GM18526 (cell line): ENCODE measurements at regions not wholly inside any gene's neighbourhood (a gene's known extent, or its start where the extent isn't known, plus 50 kb on each side); places are given as distances from the start of the nearest gene placed in this dataset.

Experiments
- POLR2A ChIP-seq: IDR thresholded peaks from 3 replicates; pipeline ENCODE4 v1.6.1; 2011; ENCODE audit not compliant: insufficient read length; ENCODE audit errors: extremely low read depth

DNA sequence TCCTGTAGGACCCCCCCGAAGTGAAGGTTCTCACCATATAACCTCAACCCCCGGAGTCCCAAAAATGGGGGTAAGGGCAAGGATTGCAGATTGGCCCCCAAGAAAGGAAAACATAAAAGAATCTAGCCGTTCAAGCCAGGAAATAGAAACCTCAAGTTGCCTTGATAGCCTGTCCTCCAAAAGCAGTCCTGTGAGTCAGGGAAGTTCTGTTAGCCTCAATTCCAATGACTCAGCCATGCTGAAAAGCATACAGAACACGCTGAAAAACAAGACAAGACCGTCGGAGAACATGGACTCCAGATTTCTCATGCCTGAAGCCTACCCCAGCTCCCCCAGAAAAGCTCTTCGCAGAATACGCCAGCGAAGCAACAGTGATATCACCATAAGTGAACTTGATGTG, 344.2 kb upstream of the RGS6 start:
- TF ChIP-seq POLR2A: no peak

- no peak for TF ChIP-seq POLR2A
Observed at GRCh38 chr14:71588576-71589215, 343.5 kb upstream of the RGS6 start.

- no peak for TF ChIP-seq POLR2A
Observed at GRCh38 chr14:71589609-71590008, 342.6 kb upstream of the RGS6 start.

- no peak for TF ChIP-seq POLR2A
Observed at GRCh38 chr14:71590131-71590530, 342.1 kb upstream of the RGS6 start.

- no peak for TF ChIP-seq POLR2A
Observed at GRCh38 chr14:71591231-71591630, 341.0 kb upstream of the RGS6 start.

DNA sequence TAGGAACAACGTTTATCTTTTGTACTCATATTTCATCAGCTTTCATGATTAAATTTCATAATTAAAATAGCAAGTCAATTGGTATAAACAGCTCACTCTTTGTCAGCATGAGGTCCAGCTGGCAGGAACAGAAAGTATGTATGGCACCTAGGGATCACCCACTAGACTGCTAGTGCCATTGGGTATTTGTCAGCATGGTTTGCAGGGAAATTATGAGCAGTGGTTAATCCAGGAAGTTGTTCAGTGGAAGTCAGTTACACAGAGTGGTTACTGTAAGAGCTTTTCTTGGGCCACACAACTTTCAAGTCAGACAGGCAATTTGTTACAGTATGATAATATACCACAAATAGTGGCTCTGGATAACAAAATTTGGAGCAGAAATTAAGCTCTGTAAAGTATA, 340.3 kb upstream of the RGS6 start:
- no peak for TF ChIP-seq POLR2A

- TF ChIP-seq POLR2A: no peak
Observed at GRCh38 chr14:71592361-71592760, 339.9 kb upstream of the RGS6 start.

- no peak for TF ChIP-seq POLR2A
Observed at GRCh38 chr14:71593966-71594365, 338.3 kb upstream of the RGS6 start.

- no peak for TF ChIP-seq POLR2A
Observed at GRCh38 chr14:71594821-71595220, 337.4 kb upstream of the RGS6 start.

- no peak for TF ChIP-seq POLR2A
Observed at GRCh38 chr14:71595441-71595840, 336.8 kb upstream of the RGS6 start.

DNA sequence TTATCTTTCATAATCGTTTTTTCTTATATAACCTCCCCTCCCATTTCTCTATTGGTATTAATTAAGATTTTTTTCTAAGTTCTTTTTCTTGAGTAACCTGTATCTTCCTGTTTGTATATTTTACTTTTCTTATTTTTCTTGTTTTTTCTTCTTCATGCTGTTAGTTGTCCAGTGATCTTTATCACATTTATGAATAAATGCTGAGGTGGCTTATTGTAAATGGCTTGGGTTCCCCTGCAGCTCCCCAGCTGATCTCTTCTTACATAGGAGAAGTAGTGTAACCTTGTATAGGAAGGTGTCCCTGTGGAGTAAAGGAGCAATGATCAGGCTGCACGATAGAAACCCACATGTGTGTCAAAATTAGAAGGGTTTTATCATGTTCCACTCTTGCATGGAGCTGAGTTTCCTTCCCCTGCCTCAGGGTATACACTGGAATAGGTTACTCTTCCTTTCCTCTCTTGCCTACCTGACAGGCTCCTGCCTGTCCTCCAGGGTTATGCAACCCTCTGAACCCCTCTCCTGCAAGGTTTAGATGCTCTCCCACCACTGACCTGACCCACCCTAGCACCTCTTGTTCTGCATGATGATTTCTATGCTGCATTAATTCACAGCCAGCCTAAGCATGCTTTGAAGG, 334.8 kb upstream of the RGS6 start:
- TF ChIP-seq POLR2A: no peak

DNA sequence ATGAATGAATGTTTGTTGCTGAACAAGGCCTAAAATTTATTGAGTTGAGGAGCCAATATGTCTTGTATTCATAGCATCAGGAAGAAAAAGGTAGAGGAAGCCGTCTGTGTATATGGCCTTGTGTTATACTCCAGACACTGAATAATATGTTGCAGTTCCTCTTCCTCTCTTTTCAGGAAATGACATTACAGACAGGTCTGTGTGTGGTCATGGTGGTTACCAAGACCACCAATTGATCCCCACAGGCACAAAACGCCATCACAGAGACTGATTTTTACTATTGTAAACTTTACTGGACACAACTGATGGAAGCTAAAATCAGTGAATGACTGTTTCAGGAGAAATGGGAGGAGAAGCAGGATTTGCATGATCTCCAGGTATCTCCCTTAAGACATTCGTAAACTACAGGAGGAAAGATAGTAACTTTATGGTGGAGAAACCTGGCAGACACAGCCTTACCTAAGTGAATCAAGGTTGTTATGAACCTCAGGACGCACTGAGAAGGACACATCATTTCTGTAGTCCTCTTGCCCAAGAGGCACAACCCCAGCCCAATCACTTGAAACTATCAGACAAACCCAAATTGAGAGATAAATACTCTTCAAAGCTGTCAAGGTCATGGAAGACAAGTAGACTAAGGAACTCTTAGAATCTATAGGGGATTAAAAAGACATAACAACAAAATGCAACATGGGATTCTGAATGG, 334.1 kb upstream of the RGS6 start:
- TF ChIP-seq POLR2A: no peak

DNA sequence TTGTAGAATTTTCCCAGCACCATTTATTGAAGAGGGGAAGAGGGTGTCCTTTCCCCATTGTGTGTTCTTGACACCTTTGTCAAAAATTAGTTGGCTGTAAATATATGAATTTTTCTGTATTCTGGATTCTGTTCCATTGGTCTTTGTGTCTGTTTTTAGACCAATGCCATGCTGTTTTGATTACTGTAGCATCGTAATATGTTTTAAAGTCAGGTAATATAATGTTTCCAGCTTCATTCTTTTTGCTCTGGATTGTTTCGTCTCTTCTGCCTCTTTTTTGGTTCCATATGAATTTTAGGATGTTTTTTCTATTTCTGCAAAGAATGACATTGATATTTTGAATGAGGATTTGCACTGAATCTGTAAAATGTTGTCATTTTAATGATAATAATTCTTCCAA, 331.9 kb upstream of the RGS6 start:
- TF ChIP-seq POLR2A: no peak

DNA sequence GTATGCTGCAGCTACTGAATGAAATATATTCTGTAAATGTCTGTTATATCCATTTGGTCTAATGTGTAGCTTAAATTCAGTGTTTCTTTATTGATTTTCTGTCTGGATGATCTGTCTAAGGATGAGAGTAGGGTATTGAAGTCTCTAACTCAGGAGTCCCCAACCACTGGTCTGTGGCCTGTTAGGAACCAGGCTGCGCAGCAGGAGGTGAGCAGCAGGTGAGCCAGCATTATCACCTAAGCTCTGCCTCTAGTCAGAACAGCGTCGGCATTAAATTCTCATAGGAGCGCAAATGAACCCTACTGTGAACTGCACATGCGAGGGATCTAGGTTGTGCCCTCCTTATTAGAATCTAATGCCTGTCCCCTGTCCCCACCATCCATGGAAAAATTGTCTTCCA, 329.7 kb upstream of the RGS6 start:
- no peak for TF ChIP-seq POLR2A

DNA sequence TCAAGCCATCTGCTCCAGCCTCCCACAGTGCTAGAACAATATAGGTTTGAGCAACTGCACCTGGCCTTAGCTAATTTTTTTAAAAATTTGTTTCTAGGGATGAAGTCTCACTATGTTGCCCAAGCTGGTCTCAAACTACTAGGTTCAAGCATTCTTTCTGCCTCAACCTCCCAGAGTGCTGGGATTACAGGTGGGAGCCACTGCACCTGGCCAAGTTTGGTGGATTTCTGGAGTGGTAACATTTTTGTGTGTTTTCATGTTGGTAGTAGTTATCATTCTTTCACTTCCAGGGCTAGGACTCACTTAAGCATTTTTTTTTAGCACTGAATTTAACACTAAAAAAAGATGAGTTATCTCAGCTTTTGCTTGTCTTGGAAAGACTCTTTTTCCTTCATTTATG, 328.0 kb upstream of the RGS6 start:
- no peak for TF ChIP-seq POLR2A

GRCh38 chr14:71606064-71606463, 326.2 kb upstream of the RGS6 start:
- TF ChIP-seq POLR2A: no peak

DNA sequence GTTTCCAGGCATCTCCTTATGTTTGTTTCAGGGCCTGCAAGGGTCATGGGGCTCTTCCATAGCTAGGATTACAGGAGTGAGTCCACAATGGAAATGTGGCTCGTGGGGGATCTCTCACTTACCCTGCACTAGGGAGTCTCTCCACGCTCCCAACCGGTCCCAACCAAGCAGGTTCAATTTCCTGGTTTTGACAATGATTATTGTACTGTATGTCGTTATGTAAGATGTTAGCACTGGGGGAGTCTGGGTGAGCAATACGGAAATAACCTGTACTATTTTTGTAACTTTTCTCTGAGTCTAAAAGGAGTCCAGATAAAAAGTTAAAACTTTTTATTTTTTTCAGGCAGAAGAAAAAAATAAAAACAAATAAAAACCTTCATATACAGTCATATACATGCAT, 325.7 kb upstream of the RGS6 start:
- no peak for TF ChIP-seq POLR2A

DNA sequence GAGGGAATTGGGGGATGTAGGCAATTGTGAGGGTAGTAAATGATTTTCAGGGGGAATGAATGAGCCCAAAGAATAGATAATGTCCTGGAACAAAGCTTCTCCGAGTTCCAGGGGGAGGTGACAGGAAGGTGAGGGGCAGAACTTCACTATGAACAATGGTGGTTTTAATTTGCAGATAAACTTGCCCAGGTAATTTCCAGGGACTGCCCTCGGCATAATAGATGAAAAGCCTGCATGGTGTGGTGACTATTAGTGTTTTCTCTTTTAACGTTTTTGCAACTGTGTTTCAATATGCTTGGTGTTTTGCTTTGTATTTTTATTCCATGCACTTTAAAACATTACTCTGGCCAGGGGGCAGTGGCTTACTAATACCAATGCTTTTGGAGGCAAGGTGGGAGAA, 325.2 kb upstream of the RGS6 start:
- no peak for TF ChIP-seq POLR2A
